ENCODE measurements at regions not wholly inside any gene's neighbourhood (a gene's known extent, or its start where the extent isn't known, plus 50 kb on each side); places are given as distances from the start of the nearest gene placed in this dataset.

- Histone ChIP-seq H3K4me1 (ENCODE audit: control insufficient read depth, low read depth, low read length) (peaks cover 8% of the 10 kb centered on the region), H3K27ac (ENCODE audit: low read length) (no peak overlapping the region), H3K36me3 (ENCODE audit: control insufficient read depth, low read depth, low read length) (no peaks in the 10 kb centered on the region), H3K4me3 (ENCODE audit: low read length) (no peak overlapping the region), H3K9ac (ENCODE audit: low read length) (no peak overlapping the region), H3K27me3 (ENCODE audit: control insufficient read depth, insufficient read depth, low read length) (no peaks in the 10 kb centered on the region), H3K9me3 (ENCODE audit: control insufficient read depth, low read depth, low read length) (no peaks in the 10 kb centered on the region)
Measured at GRCh38 chr13:59208405-59209195, 955.1 kb downstream of the DIAPH3 start.

- Histone ChIP-seq H3K27me3 (ENCODE audit: control insufficient read depth, insufficient read depth, low read length) (no peaks in the 10 kb centered on the region), H3K36me3 (ENCODE audit: control insufficient read depth, low read depth, low read length) (no peaks in the 10 kb centered on the region), H3K4me1 (ENCODE audit: control insufficient read depth, low read depth, low read length) (peaks cover 8% of the 10 kb centered on the region), H3K4me3 (ENCODE audit: low read length) (no peak overlapping the region), H3K9ac (ENCODE audit: low read length) (no peak overlapping the region), H3K9me3 (ENCODE audit: control insufficient read depth, low read depth, low read length) (no peaks in the 10 kb centered on the region), H3K27ac (ENCODE audit: low read length) (no peak overlapping the region)
Measured at GRCh38 chr13:59210543-59210942, 953.2 kb downstream of the DIAPH3 start.

- no peak overlapping the region for H3K9ac ChIP-seq (ENCODE audit: low read length)
- no peaks in the 10 kb centered on the region for H3K27me3 ChIP-seq (ENCODE audit: control insufficient read depth, insufficient read depth, low read length)
- no peak overlapping the region for H3K27ac ChIP-seq (ENCODE audit: low read length)
- peaks cover 8% of the 10 kb centered on the region for H3K4me1 ChIP-seq (ENCODE audit: control insufficient read depth, low read depth, low read length)
- H3K9me3 ChIP-seq (ENCODE audit: control insufficient read depth, low read depth, low read length), result no peaks in the 10 kb centered on the region
- no peak overlapping the region for H3K4me3 ChIP-seq (ENCODE audit: low read length)
- no peaks in the 10 kb centered on the region for H3K36me3 ChIP-seq (ENCODE audit: control insufficient read depth, low read depth, low read length)
Measured at GRCh38 chr13:59211606-59212005, 952.1 kb downstream of the DIAPH3 start.

- Histone ChIP-seq H3K9me3 (ENCODE audit: control insufficient read depth, low read depth, low read length) (no peaks in the 10 kb centered on the region), H3K27me3 (ENCODE audit: control insufficient read depth, insufficient read depth, low read length) (no peaks in the 10 kb centered on the region), H3K4me3 (ENCODE audit: low read length) (no peak overlapping the region), H3K27ac (ENCODE audit: low read length) (no peak overlapping the region), H3K36me3 (ENCODE audit: control insufficient read depth, low read depth, low read length) (no peaks in the 10 kb centered on the region), H3K4me1 (ENCODE audit: control insufficient read depth, low read depth, low read length) (no peaks in the 10 kb centered on the region), H3K9ac (ENCODE audit: low read length) (no peak overlapping the region)
Measured at GRCh38 chr13:59229401-59229800, 934.3 kb downstream of the DIAPH3 start.

- Histone ChIP-seq H3K36me3 (ENCODE audit: control insufficient read depth, low read depth, low read length) (no peaks in the 10 kb centered on the region), H3K27ac (ENCODE audit: low read length) (no peak overlapping the region), H3K9ac (ENCODE audit: low read length) (no peak overlapping the region), H3K9me3 (ENCODE audit: control insufficient read depth, low read depth, low read length) (no peaks in the 10 kb centered on the region), H3K27me3 (ENCODE audit: control insufficient read depth, insufficient read depth, low read length) (no peaks in the 10 kb centered on the region), H3K4me1 (ENCODE audit: control insufficient read depth, low read depth, low read length) (no peaks in the 10 kb centered on the region), H3K4me3 (ENCODE audit: low read length) (no peak overlapping the region)
Measured at GRCh38 chr13:59229861-59230260, 933.9 kb downstream of the DIAPH3 start.

- Histone ChIP-seq H3K27me3 (ENCODE audit: control insufficient read depth, insufficient read depth, low read length) (no peaks in the 10 kb centered on the region), H3K36me3 (ENCODE audit: control insufficient read depth, low read depth, low read length) (no peaks in the 10 kb centered on the region), H3K9me3 (ENCODE audit: control insufficient read depth, low read depth, low read length) (no peaks in the 10 kb centered on the region), H3K9ac (ENCODE audit: low read length) (no peak overlapping the region), H3K27ac (ENCODE audit: low read length) (no peak overlapping the region), H3K4me3 (ENCODE audit: low read length) (no peak overlapping the region), H3K4me1 (ENCODE audit: control insufficient read depth, low read depth, low read length) (no peaks in the 10 kb centered on the region)
Measured at GRCh38 chr13:59230484-59231264, 933.1 kb downstream of the DIAPH3 start.

GRCh38 chr13:59236309-59236919, 927.3 kb downstream of the DIAPH3 start:
- Histone ChIP-seq H3K9ac (ENCODE audit: low read length) (no peak overlapping the region), H3K36me3 (ENCODE audit: control insufficient read depth, low read depth, low read length) (no peaks in the 10 kb centered on the region), H3K27ac (ENCODE audit: low read length) (no peak overlapping the region), H3K9me3 (ENCODE audit: control insufficient read depth, low read depth, low read length) (no peaks in the 10 kb centered on the region), H3K27me3 (ENCODE audit: control insufficient read depth, insufficient read depth, low read length) (no peaks in the 10 kb centered on the region), H3K4me3 (ENCODE audit: low read length) (no peak overlapping the region), H3K4me1 (ENCODE audit: control insufficient read depth, low read depth, low read length) (no peaks in the 10 kb centered on the region)

GRCh38 chr13:59236944-59237343, 926.8 kb downstream of the DIAPH3 start:
- no peaks in the 10 kb centered on the region for H3K9me3 ChIP-seq (ENCODE audit: control insufficient read depth, low read depth, low read length)
- H3K36me3 ChIP-seq (ENCODE audit: control insufficient read depth, low read depth, low read length), result no peaks in the 10 kb centered on the region
- H3K9ac ChIP-seq (ENCODE audit: low read length), result no peak overlapping the region
- H3K27me3 ChIP-seq (ENCODE audit: control insufficient read depth, insufficient read depth, low read length), result no peaks in the 10 kb centered on the region
- H3K27ac ChIP-seq (ENCODE audit: low read length), result no peak overlapping the region
- H3K4me3 ChIP-seq (ENCODE audit: low read length), result no peak overlapping the region
- no peaks in the 10 kb centered on the region for H3K4me1 ChIP-seq (ENCODE audit: control insufficient read depth, low read depth, low read length)

GRCh38 chr13:59247171-59247570, 916.6 kb downstream of the DIAPH3 start:
- Histone ChIP-seq H3K4me3 (ENCODE audit: low read length) (no peak overlapping the region), H3K9me3 (ENCODE audit: control insufficient read depth, low read depth, low read length) (no peaks in the 10 kb centered on the region), H3K27ac (ENCODE audit: low read length) (no peak overlapping the region)

GRCh38 chr13:59250336-59251189, 913.2 kb downstream of the DIAPH3 start:
- H3K9me3 ChIP-seq (ENCODE audit: control insufficient read depth, low read depth, low read length), result no peaks in the 10 kb centered on the region
- no peaks in the 10 kb centered on the region for H3K27me3 ChIP-seq (ENCODE audit: control insufficient read depth, insufficient read depth, low read length)
- H3K9ac ChIP-seq (ENCODE audit: low read length), result no peak overlapping the region
- H3K4me3 ChIP-seq (ENCODE audit: low read length), result no peak overlapping the region
- no peak overlapping the region for H3K27ac ChIP-seq (ENCODE audit: low read length)
- no peaks in the 10 kb centered on the region for H3K36me3 ChIP-seq (ENCODE audit: control insufficient read depth, low read depth, low read length)
- no peaks in the 10 kb centered on the region for H3K4me1 ChIP-seq (ENCODE audit: control insufficient read depth, low read depth, low read length)

More at GRCh38 chr13:59247171-59247570, 916.6 kb downstream of the DIAPH3 start:
- H3K4me1 ChIP-seq (ENCODE audit: control insufficient read depth, low read depth, low read length), result no peaks in the 10 kb centered on the region
- H3K9ac ChIP-seq (ENCODE audit: low read length), result no peak overlapping the region
- H3K27me3 ChIP-seq (ENCODE audit: control insufficient read depth, insufficient read depth, low read length), result no peaks in the 10 kb centered on the region
- H3K36me3 ChIP-seq (ENCODE audit: control insufficient read depth, low read depth, low read length), result no peaks in the 10 kb centered on the region

Data from iPS-18a (cell line).